ENCODE measurements at regions not wholly inside any gene's neighbourhood (a gene's known extent, or its start where the extent isn't known, plus 50 kb on each side); places are given as distances from the start of the nearest gene placed in this dataset.

GRCh38 chr3:102037209-102037608, 187.9 kb downstream of the NFKBIZ start:
- TF ChIP-seq, protein P1, sequence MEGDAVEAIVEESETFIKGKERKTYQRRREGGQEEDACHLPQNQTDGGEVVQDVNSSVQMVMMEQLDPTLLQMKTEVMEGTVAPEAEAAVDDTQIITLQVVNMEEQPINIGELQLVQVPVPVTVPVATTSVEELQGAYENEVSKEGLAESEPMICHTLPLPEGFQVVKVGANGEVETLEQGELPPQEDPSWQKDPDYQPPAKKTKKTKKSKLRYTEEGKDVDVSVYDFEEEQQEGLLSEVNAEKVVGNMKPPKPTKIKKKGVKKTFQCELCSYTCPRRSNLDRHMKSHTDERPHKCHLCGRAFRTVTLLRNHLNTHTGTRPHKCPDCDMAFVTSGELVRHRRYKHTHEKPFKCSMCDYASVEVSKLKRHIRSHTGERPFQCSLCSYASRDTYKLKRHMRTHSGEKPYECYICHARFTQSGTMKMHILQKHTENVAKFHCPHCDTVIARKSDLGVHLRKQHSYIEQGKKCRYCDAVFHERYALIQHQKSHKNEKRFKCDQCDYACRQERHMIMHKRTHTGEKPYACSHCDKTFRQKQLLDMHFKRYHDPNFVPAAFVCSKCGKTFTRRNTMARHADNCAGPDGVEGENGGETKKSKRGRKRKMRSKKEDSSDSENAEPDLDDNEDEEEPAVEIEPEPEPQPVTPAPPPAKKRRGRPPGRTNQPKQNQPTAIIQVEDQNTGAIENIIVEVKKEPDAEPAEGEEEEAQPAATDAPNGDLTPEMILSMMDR (conservative IDR thresholded peaks at IDR 0.05; ENCODE audit: low read length) = no peak
- TF ChIP-seq EZH2phosphoT487 (IDR thresholded peaks at IDR 0.05; ENCODE audit: borderline replicate concordance, low read depth, low read length) = no peak
